Aorta (tissue), 5 donors: ENCODE measurements at regions not wholly inside any gene's neighbourhood (a gene's known extent, or its start where the extent isn't known, plus 50 kb on each side); places are given as distances from the start of the nearest gene placed in this dataset.
"Not testable (repeated sequence)": the region's sequence is repeated elsewhere in the genome, so short reads cannot be mapped to it uniquely, and the experiment has no call there.

Experiments used
- ATAC-seq: fragments of 200-7000 bp; cut with Tn5 transposase; one replicate; pipeline ENCODE4 v1.9.1; 2022; ENCODE audit warnings: moderate library complexity; ENCODE audit not compliant: low FRiP score
- DNase-seq, 2 donors: peaks; one replicate each; pipeline ENCODE4 v3.0.0-alpha.2; 2020
- H3K27ac ChIP-seq, 2 donors: one replicate each; pipeline ENCODE4 v1.5.1; 2013; ENCODE audit warnings: low read length in 2 of 2, mild to moderate bottlenecking in 2 of 2, moderate library complexity in 2 of 2, control low read depth in 1 of 2, inconsistent platforms in 1 of 2, low read depth in 1 of 2
- H3K27me3 ChIP-seq, 2 donors: one replicate each; pipeline ENCODE4 v1.6.1; 2013; ENCODE audit warnings: control low read depth in 1 of 2, low read length in 1 of 2, mild to moderate bottlenecking in 1 of 2, moderate library complexity in 1 of 2; ENCODE audit not compliant: insufficient read depth in 2 of 2, control insufficient read depth in 1 of 2
- H3K36me3 ChIP-seq, 2 donors: one replicate each; pipeline ENCODE4 v1.6.1; 2013; ENCODE audit warnings: control low read depth in 1 of 2, low read length in 1 of 2, mild to moderate bottlenecking in 1 of 2; ENCODE audit not compliant: insufficient read depth in 2 of 2, control insufficient read depth in 1 of 2
- H3K4me1 ChIP-seq, 2 donors: one replicate each; pipeline ENCODE4 v1.6.1; 2013; ENCODE audit warnings: low read length in 2 of 2, control low read depth in 1 of 2, mild to moderate bottlenecking in 1 of 2, moderate library complexity in 1 of 2; ENCODE audit not compliant: insufficient read depth in 2 of 2, control insufficient read depth in 1 of 2
- H3K4me3 ChIP-seq, 2 donors: one replicate each; pipeline ENCODE4 v1.5.1; 2013; ENCODE audit warnings: low read length in 2 of 2, control low read depth in 1 of 2, mild to moderate bottlenecking in 1 of 2
- H3K9me3 ChIP-seq: one replicate; pipeline ENCODE4 v1.6.1; 2013; ENCODE audit warnings: mild to moderate bottlenecking, low read length; ENCODE audit not compliant: control insufficient read depth
- WGBS, 2 donors: extraction: QIAGEN DNeasy Blood & Tissue Kit; methylation state at CpG; one replicate each; pipeline ENCODE4 v1.1.7; 2013; 5-methylcytosine and 5-hydroxymethylcytosine counted together
- intact Hi-C, 2 donors: fragments of 100-400 bp; cut with DNase I; formaldehyde crosslinking; loops; one replicate each; pipeline versions ENCODE4 v1.14.2 to v1.15.0; 2022
- donor health status: healthy with polysubstance abuse.
- donor health status: Bipolar disorder and iron deficiency.
- donor health status: DM: no; HTN: no; CAD: no.
- donor health status: DM: no; HTN: no; CAD: no.
- donor health status: DM: yes; HTN: yes; CAD: no.

DNA sequence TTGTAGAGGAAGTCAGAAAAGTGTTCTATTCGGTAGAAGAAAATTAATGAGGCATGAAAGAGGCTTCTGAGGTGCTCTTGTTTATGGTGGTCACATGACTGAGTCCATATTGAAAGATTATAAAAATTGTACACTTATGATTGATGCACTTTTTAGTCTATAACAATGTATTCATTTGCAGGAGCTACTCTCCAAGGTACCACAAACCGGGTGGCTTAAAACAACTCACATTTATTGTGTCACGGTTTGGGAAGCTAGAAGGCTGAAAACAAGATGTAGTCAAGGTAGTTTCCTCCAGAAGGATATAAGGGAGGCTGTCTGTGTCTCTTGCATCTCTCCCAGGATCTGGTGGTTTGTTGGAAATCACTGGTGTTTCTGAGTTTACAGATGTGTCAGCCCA, 60.6 kb upstream of the GOLGA8M start:
- ATAC-seq, H3K4me3 ChIP-seq, H3K9me3 ChIP-seq, H3K27ac ChIP-seq, H3K27me3 ChIP-seq, DNase-seq, H3K36me3 ChIP-seq, H3K4me1 ChIP-seq, intact Hi-C loops: not testable (repeated sequence)
- 57 to 73% methylated on average over 3 of the region's 3 CpGs for WGBS, 2 donors
